ENCODE measurements at regions not wholly inside any gene's neighbourhood (a gene's known extent, or its start where the extent isn't known, plus 50 kb on each side); places are given as distances from the start of the nearest gene placed in this dataset.

DNA sequence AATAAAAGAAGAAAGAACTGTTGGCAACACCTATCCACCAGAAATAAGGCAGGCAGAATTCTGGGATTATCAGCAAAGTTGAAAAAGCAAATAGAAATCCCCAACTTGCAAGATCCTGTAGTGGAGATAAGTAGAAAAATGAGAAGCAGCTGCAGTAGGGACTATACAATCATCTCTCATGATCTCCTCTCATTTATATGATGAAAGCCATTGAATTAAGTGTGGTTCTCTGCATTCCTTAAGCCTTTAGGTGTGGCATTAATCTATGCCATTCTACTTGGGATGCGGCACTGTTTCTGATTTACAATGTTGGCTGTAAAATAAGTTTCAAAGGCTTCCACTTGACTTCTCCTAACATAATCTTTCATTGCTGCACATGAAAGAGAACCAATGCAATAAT is 869.8 kb downstream of the TRAM1L1 start:
- no peak overlapping the region for H3K4me2 ChIP-seq (ENCODE audit: insufficient read depth, insufficient read length, low read length)

More for the DNA sequence above, 869.8 kb downstream of the TRAM1L1 start:
- no peaks in the 10 kb centered on the region for H3K4me1 ChIP-seq (ENCODE audit: insufficient read depth, low read length)
- H3T11ph ChIP-seq (ENCODE audit: low read length): no peak overlapping the region
- peaks cover 33% of the 10 kb centered on the region for H3K27me3 Mint-ChIP-seq (ENCODE audit: low read depth)
- no peak overlapping the region for H3K56ac ChIP-seq (ENCODE audit: insufficient read length, low read depth, low read length)
- H3K4ac ChIP-seq (ENCODE audit: low read depth, low read length): no peak overlapping the region
- H3K27ac Mint-ChIP-seq: no peak overlapping the region
- H2BK20ac ChIP-seq (ENCODE audit: low read depth, low read length, poor library complexity, severe bottlenecking): no peak overlapping the region
- H2BK120ac ChIP-seq (ENCODE audit: low read depth, low read length, poor library complexity, severe bottlenecking): no peak overlapping the region
- no peaks in the 10 kb centered on the region for H3K79me2 ChIP-seq (ENCODE audit: insufficient read depth, low read length)
- H2BK5ac ChIP-seq (ENCODE audit: insufficient read length, low read length): no peak overlapping the region
- no peak overlapping the region for H3K27ac ChIP-seq (ENCODE audit: insufficient read length, low read depth, low read length)
- WGBS (ENCODE audit: extremely low coverage, insufficient read length, low lambda C conversion rate): no CpG with 5 or more reads among the region's 1 CpG
- no peak overlapping the region for H2BK15ac ChIP-seq (ENCODE audit: low read depth, low read length)
- no peak overlapping the region for H4K91ac ChIP-seq (ENCODE audit: insufficient read length, low read depth, low read length)
- H3K4me1 Mint-ChIP-seq: peaks cover 13 to 15% of the 10 kb centered on the region in 2 experiments
- no peak overlapping the region for H2BK12ac ChIP-seq (ENCODE audit: insufficient read length, low read depth, low read length)
- no peaks in the 10 kb centered on the region for H4K20me1 ChIP-seq (ENCODE audit: control insufficient read depth, insufficient read depth, insufficient read length)
- H2AK5ac ChIP-seq (ENCODE audit: insufficient read length, low read length): no peak overlapping the region
- H4K8ac ChIP-seq (replicated peaks; ENCODE audit: insufficient read length, low read depth, low read length): no peak overlapping the region
- TF ChIP-seq, protein P1, sequence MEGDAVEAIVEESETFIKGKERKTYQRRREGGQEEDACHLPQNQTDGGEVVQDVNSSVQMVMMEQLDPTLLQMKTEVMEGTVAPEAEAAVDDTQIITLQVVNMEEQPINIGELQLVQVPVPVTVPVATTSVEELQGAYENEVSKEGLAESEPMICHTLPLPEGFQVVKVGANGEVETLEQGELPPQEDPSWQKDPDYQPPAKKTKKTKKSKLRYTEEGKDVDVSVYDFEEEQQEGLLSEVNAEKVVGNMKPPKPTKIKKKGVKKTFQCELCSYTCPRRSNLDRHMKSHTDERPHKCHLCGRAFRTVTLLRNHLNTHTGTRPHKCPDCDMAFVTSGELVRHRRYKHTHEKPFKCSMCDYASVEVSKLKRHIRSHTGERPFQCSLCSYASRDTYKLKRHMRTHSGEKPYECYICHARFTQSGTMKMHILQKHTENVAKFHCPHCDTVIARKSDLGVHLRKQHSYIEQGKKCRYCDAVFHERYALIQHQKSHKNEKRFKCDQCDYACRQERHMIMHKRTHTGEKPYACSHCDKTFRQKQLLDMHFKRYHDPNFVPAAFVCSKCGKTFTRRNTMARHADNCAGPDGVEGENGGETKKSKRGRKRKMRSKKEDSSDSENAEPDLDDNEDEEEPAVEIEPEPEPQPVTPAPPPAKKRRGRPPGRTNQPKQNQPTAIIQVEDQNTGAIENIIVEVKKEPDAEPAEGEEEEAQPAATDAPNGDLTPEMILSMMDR (conservative IDR thresholded peaks at IDR 0.05): no peak
- H3K9me3 ChIP-seq (ENCODE audit: control insufficient read depth, low read depth, low read length): no peaks in the 10 kb centered on the region
- H3K14ac ChIP-seq (ENCODE audit: insufficient read depth, low read length): no peak overlapping the region
- no peak for DNase-seq
- no peaks in the 10 kb centered on the region for H3K36me3 Mint-ChIP-seq (ENCODE audit: insufficient read depth in 1 of 3, low read depth in 3 of 3)
- H3K23me2 ChIP-seq (ENCODE audit: insufficient read length, low read depth, low read length, poor library complexity, severe bottlenecking): no peaks in the 10 kb centered on the region
- H3K27me3 ChIP-seq (ENCODE audit: insufficient read depth, low read length): peaks cover 2% of the 10 kb centered on the region; the same call in 1 of the 2 replicates
- no peak overlapping the region for H3K23ac ChIP-seq (ENCODE audit: insufficient read length, low read depth, low read length)
- no peak overlapping the region for H2AFZ ChIP-seq (ENCODE audit: low read length)
- H3K9ac ChIP-seq (ENCODE audit: extremely low read depth, insufficient read length, low read length): no peak overlapping the region
- no peak overlapping the region for H3K18ac ChIP-seq (ENCODE audit: insufficient read length, low read depth, low read length)
- no peaks in the 10 kb centered on the region for H3K79me1 ChIP-seq (ENCODE audit: insufficient read depth, low read depth, low read length, poor library complexity, severe bottlenecking)
- H3K4me3 Mint-ChIP-seq: no peak overlapping the region
- H4K5ac ChIP-seq (ENCODE audit: insufficient read length, low read depth, low read length): no peak overlapping the region
- no peaks in the 10 kb centered on the region for H3K9me3 Mint-ChIP-seq
